ENCODE measurements at regions not wholly inside any gene's neighbourhood (a gene's known extent, or its start where the extent isn't known, plus 50 kb on each side); places are given as distances from the start of the nearest gene placed in this dataset.

GRCh38 chr10:100684688-100685235 is 60.6 kb upstream of the PAX2 start:
- TF ChIP-seq MAX (IDR thresholded peaks at IDR 0.05; ENCODE audit: insufficient read depth, insufficient read length): no peak
- no peak for TF ChIP-seq POLR2AphosphoS5 (IDR thresholded peaks at IDR 0.05; ENCODE audit: insufficient read depth, low read depth, low read length)
- TF ChIP-seq FOS (IDR thresholded peaks at IDR 0.05; ENCODE audit: borderline replicate concordance, insufficient read depth, low read length): no peak
- TF ChIP-seq POLR2A (IDR thresholded peaks at IDR 0.05; ENCODE audit: low read depth, low read length): no peak

Data from endothelial cell of umbilical vein (primary cell).